Body of pancreas (tissue), 4 donors: ENCODE measurements at regions not wholly inside any gene's neighbourhood (a gene's known extent, or its start where the extent isn't known, plus 50 kb on each side); places are given as distances from the start of the nearest gene placed in this dataset.
"Not testable (repeated sequence)": the region's sequence is repeated elsewhere in the genome, so short reads cannot be mapped to it uniquely, and the experiment has no call there.

Source experiments
- ATAC-seq: fragments of 150-250 bp; one replicate; pipeline ENCODE4 v1.9.1; 2016
- DNase-seq, 4 donors: peaks; one replicate each; pipeline ENCODE4 v3.0.0-alpha.2; 2019
- H3K27ac ChIP-seq, 4 donors: fragments of 200-600 bp; sonication (generic); 1 replicate in 3 of 4; 2 replicates in 1 of 4; pipeline versions ENCODE4 v1.5.1 to v1.6.1; 2016 to 2019; ENCODE audit warnings: mild to moderate bottlenecking in 1 of 4, mixed read lengths in 1 of 4, moderate library complexity in 1 of 4
- H3K27me3 ChIP-seq, 2 donors: fragments of 200-600 bp; sonication (generic); one replicate each; pipeline ENCODE4 v1.6.0; 2016; ENCODE audit warnings: mild to moderate bottlenecking in 1 of 2
- H3K36me3 ChIP-seq, 2 donors: fragments of 200-600 bp; sonication (generic); replicated peaks in 1 of 2; 2 replicates each; pipeline ENCODE4 v1.5.1; 2016; ENCODE audit warnings: low read depth in 2 of 2; ENCODE audit not compliant: insufficient read depth in 1 of 2
- H3K4me1 ChIP-seq: fragments of 200-600 bp; sonication (generic); one replicate; pipeline ENCODE4 v1.6.0; 2016
- H3K4me3 ChIP-seq, 2 donors: fragments of 200-600 bp; sonication (generic); 1 replicate in 1 of 2; 2 replicates in 1 of 2; pipeline ENCODE4 v1.5.1; 2016 to 2019
- H3K9me3 ChIP-seq, 3 donors: fragments of 200-600 bp; sonication (generic); 1 replicate in 2 of 3; 2 replicates in 1 of 3; pipeline ENCODE4 v1.5.1; 2016
- POLR2A ChIP-seq, 3 donors: fragments of 450-650 bp; IDR thresholded peaks; one replicate each; pipeline ENCODE4 v1.6.1; 2016; ENCODE audit warnings: antibody characterized with exemption in 3 of 3, mild to moderate bottlenecking in 2 of 3
- WGBS, 2 donors: methylation state at CpG; one replicate each; pipeline ENCODE4 v1.1.5; 2017; 5-methylcytosine and 5-hydroxymethylcytosine counted together
- intact Hi-C: fragments of 100-400 bp; cut with DNase I; formaldehyde crosslinking; loops from one replicate; pipeline ENCODE4 v1.15.1; 2023
- TF ChIP-seq, protein P1 (sequence below), 7 experiments: fragments of 450-650 bp in 4 of 7; fragments of 200-600 bp in 3 of 7; sonication (generic) in 3 of 7; IDR thresholded peaks; one replicate each; pipeline ENCODE4 v1.5.1; 2016 to 2019; ENCODE audit warnings: antibody characterized with exemption in 7 of 7

DNA sequence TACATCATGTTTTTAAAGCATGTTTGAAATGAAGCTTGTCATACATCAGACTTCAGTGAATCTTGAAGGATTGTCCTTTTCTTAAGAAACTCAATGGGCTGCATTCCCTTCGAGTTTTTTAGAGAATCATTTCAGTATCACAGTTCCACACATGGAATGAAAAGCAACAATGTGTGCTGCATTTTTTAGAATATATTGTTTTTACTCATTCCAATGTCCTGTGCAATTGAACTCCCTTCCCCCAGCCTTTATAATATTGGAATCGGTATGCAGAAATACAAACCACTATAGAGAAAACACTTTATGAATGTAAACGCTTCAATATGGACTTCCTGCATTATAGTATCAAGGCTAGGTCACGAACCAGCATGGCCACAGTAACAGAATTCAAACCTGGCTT lies 634.4 kb downstream of the GATA3 start:
- no peak overlapping the region for H3K27ac ChIP-seq
- no peaks in the 10 kb centered on the region for H3K4me1 ChIP-seq
- intact Hi-C loops = no loop called here
- TF ChIP-seq POLR2A (IDR thresholded peaks at IDR 0.05) = no peak
- TF ChIP-seq, protein P1, sequence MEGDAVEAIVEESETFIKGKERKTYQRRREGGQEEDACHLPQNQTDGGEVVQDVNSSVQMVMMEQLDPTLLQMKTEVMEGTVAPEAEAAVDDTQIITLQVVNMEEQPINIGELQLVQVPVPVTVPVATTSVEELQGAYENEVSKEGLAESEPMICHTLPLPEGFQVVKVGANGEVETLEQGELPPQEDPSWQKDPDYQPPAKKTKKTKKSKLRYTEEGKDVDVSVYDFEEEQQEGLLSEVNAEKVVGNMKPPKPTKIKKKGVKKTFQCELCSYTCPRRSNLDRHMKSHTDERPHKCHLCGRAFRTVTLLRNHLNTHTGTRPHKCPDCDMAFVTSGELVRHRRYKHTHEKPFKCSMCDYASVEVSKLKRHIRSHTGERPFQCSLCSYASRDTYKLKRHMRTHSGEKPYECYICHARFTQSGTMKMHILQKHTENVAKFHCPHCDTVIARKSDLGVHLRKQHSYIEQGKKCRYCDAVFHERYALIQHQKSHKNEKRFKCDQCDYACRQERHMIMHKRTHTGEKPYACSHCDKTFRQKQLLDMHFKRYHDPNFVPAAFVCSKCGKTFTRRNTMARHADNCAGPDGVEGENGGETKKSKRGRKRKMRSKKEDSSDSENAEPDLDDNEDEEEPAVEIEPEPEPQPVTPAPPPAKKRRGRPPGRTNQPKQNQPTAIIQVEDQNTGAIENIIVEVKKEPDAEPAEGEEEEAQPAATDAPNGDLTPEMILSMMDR (IDR thresholded peaks at IDR 0.05) = no peak
- H3K36me3 ChIP-seq = no peaks in the 10 kb centered on the region
- WGBS, 2 donors = 47 to 52% methylated on average over 4 of the region's 4 CpGs
- H3K4me3 ChIP-seq = no peak overlapping the region
- H3K9me3 ChIP-seq = no peaks in the 10 kb centered on the region
- no peak for ATAC-seq
- no peaks in the 10 kb centered on the region for H3K27me3 ChIP-seq
- no peak for DNase-seq

DNA sequence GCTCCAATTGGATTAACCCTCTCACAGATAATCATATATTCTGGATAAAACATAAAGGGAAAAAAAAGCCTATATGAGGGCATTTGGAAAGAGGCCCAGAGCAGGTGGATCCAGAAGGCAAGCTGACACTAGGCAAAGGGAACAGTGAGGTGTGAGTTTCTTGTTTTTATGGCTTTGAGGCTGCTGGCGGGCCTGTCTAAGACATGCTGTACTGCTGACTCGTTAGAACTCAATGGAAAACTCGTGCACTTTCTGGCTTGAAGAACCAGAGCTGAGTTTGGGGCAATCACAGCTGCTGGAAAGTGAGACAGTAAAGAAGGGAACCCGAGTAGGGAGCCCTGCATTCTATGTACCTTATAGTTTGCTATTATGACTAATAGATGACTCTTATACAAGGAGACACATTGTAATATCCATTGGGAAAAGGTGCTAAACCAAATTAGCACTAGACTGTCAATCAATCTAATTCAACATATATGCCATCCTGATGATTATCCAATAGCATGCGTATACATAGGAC lies 637.1 kb downstream of the GATA3 start:
- Histone ChIP-seq H3K27ac (no peak overlapping the region), H3K9me3 (no peaks in the 10 kb centered on the region), H3K4me1 (no peaks in the 10 kb centered on the region), H3K36me3 (no peaks in the 10 kb centered on the region), H3K4me3 (no peak overlapping the region), H3K27me3 (no peaks in the 10 kb centered on the region)
- DNase-seq (no peak), ATAC-seq (no peak)
- intact Hi-C loops = no loop called here
- TF ChIP-seq POLR2A (IDR thresholded peaks at IDR 0.05) = no peak
- TF ChIP-seq, protein P1 (IDR thresholded peaks at IDR 0.05) = no peak
- WGBS, 2 donors = 56 to 60% methylated on average over 5 of the region's 5 CpGs

- H3K9me3 ChIP-seq, DNase-seq, ATAC-seq, H3K4me1 ChIP-seq, H3K36me3 ChIP-seq, H3K4me3 ChIP-seq, intact Hi-C loops, H3K27me3 ChIP-seq, H3K27ac ChIP-seq: not testable (repeated sequence)
- WGBS, 2 donors = 58 to 64% methylated on average over 2 of the region's 2 CpGs
Observed at GRCh38 chr10:8693635-8694034, 639.1 kb downstream of the GATA3 start.

GRCh38 chr10:8696746-8697145 lies 642.3 kb downstream of the GATA3 start:
- intact Hi-C loops = no loop called here
- Histone ChIP-seq H3K9me3 (no peaks in the 10 kb centered on the region), H3K27me3 (no peaks in the 10 kb centered on the region), H3K4me1 (no peaks in the 10 kb centered on the region), H3K27ac (no peak overlapping the region), H3K36me3 (no peaks in the 10 kb centered on the region), H3K4me3 (no peak overlapping the region)
- TF ChIP-seq, protein P1 (IDR thresholded peaks at IDR 0.05) = no peak
- TF ChIP-seq POLR2A (IDR thresholded peaks at IDR 0.05) = no peak
- DNase-seq (no peak), ATAC-seq (no peak)
- WGBS, 2 donors = 49 to 58% methylated on average over 6 of the region's 6 CpGs

DNA sequence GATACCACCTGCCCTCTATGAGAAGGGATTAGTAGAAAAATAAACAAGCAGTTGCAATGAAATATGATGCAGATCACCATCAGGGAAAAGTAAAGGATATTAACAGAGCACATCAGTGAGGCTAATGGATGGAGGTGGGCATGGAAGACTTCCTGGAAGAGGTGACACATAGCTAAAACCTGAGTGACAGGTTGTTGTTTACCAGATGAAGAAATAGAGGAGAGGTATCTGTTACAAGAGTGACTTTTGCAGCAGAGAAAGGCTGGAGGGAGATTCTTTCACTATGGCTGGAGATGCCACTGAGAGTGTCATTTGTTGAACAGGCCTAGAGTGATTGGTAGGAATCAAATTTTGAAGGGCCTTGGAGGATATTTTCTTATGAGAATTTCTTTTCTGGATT lies 646.2 kb downstream of the GATA3 start:
- H3K4me1 ChIP-seq = no peaks in the 10 kb centered on the region
- intact Hi-C loops = no loop called here
- no peak for TF ChIP-seq POLR2A (IDR thresholded peaks at IDR 0.05)
- TF ChIP-seq, protein P1 (IDR thresholded peaks at IDR 0.05) = no peak
- H3K27ac ChIP-seq = no peak overlapping the region
- no peak overlapping the region for H3K4me3 ChIP-seq
- H3K27me3 ChIP-seq = no peaks in the 10 kb centered on the region
- H3K36me3 ChIP-seq = no peaks in the 10 kb centered on the region
- no peak for ATAC-seq
- no peak for DNase-seq
- H3K9me3 ChIP-seq = no peaks in the 10 kb centered on the region
